IMR-90 (cell line): ENCODE measurements at regions not wholly inside any gene's neighbourhood (a gene's known extent, or its start where the extent isn't known, plus 50 kb on each side); places are given as distances from the start of the nearest gene placed in this dataset.

Source experiments
- BHLHE40 ChIP-seq: fragments of 150-350 bp; IDR thresholded peaks from 2 replicates; pipeline ENCODE4 v1.6.1; 2016; ENCODE audit warnings: mild to moderate bottlenecking, low read depth, low read length
- CHD1 ChIP-seq: IDR thresholded peaks from 2 replicates; pipeline ENCODE4 v1.6.1; 2012; ENCODE audit warnings: low read depth, low read length, improper control_type of control experiment
- CTCF ChIP-seq: conservative IDR thresholded peaks from 2 replicates; pipeline ENCODE4 v1.5.1; 2012; ENCODE audit warnings: mild to moderate bottlenecking, low read depth, low read length, improper control_type of control experiment
- ELK1 ChIP-seq: fragments of 150-350 bp; IDR thresholded peaks from 2 replicates; pipeline ENCODE4 v1.6.1; 2016; ENCODE audit warnings: low read depth, mild to moderate bottlenecking, low read length, moderate library complexity, borderline replicate concordance
- MAZ ChIP-seq: IDR thresholded peaks from 2 replicates; pipeline ENCODE4 v1.6.1; 2012; ENCODE audit warnings: low read depth, mild to moderate bottlenecking, low read length, improper control_type of control experiment, moderate library complexity, borderline replicate concordance
- MXI1 ChIP-seq: IDR thresholded peaks from 2 replicates; pipeline ENCODE4 v1.6.1; 2012; ENCODE audit warnings: low read depth, mild to moderate bottlenecking, low read length, moderate library complexity, borderline replicate concordance
- POLR2A ChIP-seq: IDR thresholded peaks from 2 replicates; pipeline ENCODE4 v1.6.1; 2012; ENCODE audit warnings: mild to moderate bottlenecking, low read depth, low read length
- RAD21 ChIP-seq: IDR thresholded peaks from 2 replicates; pipeline ENCODE4 v1.6.1; 2012; ENCODE audit warnings: low read length, improper control_type of control experiment
- RCOR1 ChIP-seq: IDR thresholded peaks from 2 replicates; pipeline ENCODE4 v1.6.1; 2012; ENCODE audit warnings: mild to moderate bottlenecking, low read length, improper control_type of control experiment; ENCODE audit not compliant: insufficient replicate concordance
- RFX5 ChIP-seq: IDR thresholded peaks from 2 replicates; pipeline ENCODE4 v1.8.0; 2012; ENCODE audit warnings: low read depth, mild to moderate bottlenecking, low read length, moderate library complexity
- USF2 ChIP-seq: fragments of 150-350 bp; IDR thresholded peaks from 2 replicates; pipeline ENCODE4 v1.6.1; 2017; ENCODE audit warnings: mild to moderate bottlenecking, antibody characterized with exemption, low read length, low read depth

- TF ChIP-seq POLR2A (no peak), CTCF (no peak), RFX5 (no peak), RCOR1 (no peak), RAD21 (no peak), BHLHE40 (no peak), CHD1 (no peak), USF2 (no peak), ELK1 (no peak), MAZ (no peak), MXI1 (no peak)
Measured at GRCh38 chr4:8727546-8728510, 135.3 kb downstream of the CPZ start.
